ENCODE measurements at regions not wholly inside any gene's neighbourhood (a gene's known extent, or its start where the extent isn't known, plus 50 kb on each side); places are given as distances from the start of the nearest gene placed in this dataset.

DNA sequence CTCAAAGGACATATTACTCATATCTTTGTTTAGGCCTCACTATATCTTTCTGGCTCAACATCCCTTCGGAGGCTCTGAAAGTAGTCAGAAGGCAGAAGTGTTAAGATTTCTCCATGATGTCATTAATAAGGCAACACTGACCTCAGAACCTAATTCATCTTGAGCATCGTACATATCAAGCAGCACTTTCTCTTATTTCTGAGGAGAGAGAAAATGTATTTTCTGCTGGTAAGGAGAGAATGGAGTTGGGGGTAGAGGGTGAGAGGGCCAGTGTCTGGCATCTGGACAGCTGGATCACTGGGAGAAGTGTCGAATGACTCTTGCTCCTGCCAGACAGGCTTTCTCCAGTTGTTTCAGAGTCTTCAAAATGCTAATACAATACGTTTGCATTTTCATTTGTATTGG, 213.2 kb upstream of the PRICKLE1 start:
- intact Hi-C loops (cut with micrococcal nuclease) = no loop called here
- DNase-seq = no peak
- no peaks in the 10 kb centered on the region for H3K36me3 Mint-ChIP-seq

DNA sequence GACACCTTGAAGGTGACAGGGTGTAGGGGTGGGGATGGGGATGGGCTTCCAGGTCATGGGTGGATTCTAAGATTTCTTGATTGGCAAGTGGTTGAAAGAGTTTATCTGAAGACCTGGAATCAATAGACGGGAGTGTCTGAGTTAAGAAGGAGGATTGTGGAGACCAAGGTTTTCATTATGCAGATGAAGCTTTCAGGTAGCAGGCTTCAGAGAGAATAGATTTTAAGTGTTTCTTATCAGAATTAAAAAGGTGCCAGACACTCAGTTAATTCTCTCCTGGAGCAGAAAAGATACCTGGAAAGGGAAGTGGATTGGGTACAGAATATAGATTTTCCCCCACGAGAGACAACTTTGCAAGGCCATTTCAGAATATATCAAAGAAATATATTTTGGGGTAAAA, 211.7 kb upstream of the PRICKLE1 start:
- ChIA-PET CTCF (ENCODE audit: partially characterized antibody) (no interaction called here), POLR2A (ENCODE audit: partially characterized antibody) (no interaction called here)
- Mint-ChIP-seq H3K4me1 (no peaks in the 10 kb centered on the region), H3K36me3 (no peaks in the 10 kb centered on the region), H3K27ac (no peak overlapping the region), H3K9me3 (peaks cover 0 to 3% (median 0%) of the 10 kb centered on the region in 8 donors), H3K4me3 (no peak overlapping the region), H3K27me3 (no peaks in the 10 kb centered on the region)
- no peak for DNase-seq
- Histone ChIP-seq H3K4me1 (ENCODE audit: insufficient read depth, low read length) (no peaks in the 10 kb centered on the region), H3K27ac (ENCODE audit: low read depth, low read length) (no peak overlapping the region), H3K4me3 (ENCODE audit: low read length in 2 of 2) (no peak overlapping the region), H3K27me3 (ENCODE audit: insufficient read depth, low read length) (no peaks in the 10 kb centered on the region), H3K9me3 (ENCODE audit: control insufficient read depth in 1 of 2, low read length in 2 of 2) (no peaks in the 10 kb centered on the region), H3K36me3 (ENCODE audit: insufficient read depth, low read length) (no peaks in the 10 kb centered on the region)
- intact Hi-C loops (cut with micrococcal nuclease) = no loop called here

More for the DNA sequence above, 213.2 kb upstream of the PRICKLE1 start:
- Histone ChIP-seq H3K36me3 (ENCODE audit: insufficient read depth, low read length) (no peaks in the 10 kb centered on the region), H3K27me3 (ENCODE audit: insufficient read depth, low read length) (no peaks in the 10 kb centered on the region), H3K4me1 (ENCODE audit: insufficient read depth, low read length) (no peaks in the 10 kb centered on the region), H3K4me3 (ENCODE audit: low read length in 2 of 2) (no peak overlapping the region), H3K27ac (ENCODE audit: low read depth, low read length) (no peak overlapping the region), H3K9me3 (ENCODE audit: control insufficient read depth in 1 of 2, low read length in 2 of 2) (no peaks in the 10 kb centered on the region)
- Mint-ChIP-seq H3K4me1 (no peaks in the 10 kb centered on the region), H3K27ac (no peak overlapping the region), H3K27me3 (no peaks in the 10 kb centered on the region), H3K9me3 (peaks cover 0 to 3% (median 0%) of the 10 kb centered on the region in 8 donors), H3K4me3 (no peak overlapping the region)
- ChIA-PET POLR2A (ENCODE audit: partially characterized antibody) (no interaction called here), CTCF (ENCODE audit: partially characterized antibody) (no interaction called here)

DNA sequence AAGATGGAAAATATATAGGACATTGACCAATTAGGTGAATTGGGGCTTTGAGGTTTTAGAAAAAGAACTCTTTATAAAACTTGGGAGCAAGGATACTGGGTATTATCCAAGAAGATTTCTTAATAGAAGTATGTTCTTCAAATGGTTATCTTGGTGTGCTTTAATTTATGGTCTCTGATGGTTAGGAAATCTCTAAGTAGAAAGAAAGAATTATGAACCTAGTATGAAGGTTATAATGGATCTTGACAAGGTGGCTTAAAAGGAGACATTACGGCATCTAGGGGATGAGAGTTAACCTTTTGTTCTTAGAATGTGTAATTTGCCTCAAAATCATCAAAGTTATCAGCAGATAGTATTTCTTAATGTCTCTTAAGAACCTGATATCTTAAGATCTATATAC, 210.4 kb upstream of the PRICKLE1 start:
- CTCF ChIA-PET (ENCODE audit: partially characterized antibody) = no interaction called here
- Mint-ChIP-seq H3K4me3 (no peak overlapping the region), H3K27ac (no peak overlapping the region), H3K9me3 (peaks cover 0 to 4% (median 0%) of the 10 kb centered on the region in 8 donors), H3K36me3 (no peaks in the 10 kb centered on the region), H3K27me3 (no peaks in the 10 kb centered on the region), H3K4me1 (no peaks in the 10 kb centered on the region)
- Histone ChIP-seq H3K4me1 (ENCODE audit: insufficient read depth, low read length) (no peaks in the 10 kb centered on the region), H3K27me3 (ENCODE audit: insufficient read depth, low read length) (no peaks in the 10 kb centered on the region), H3K4me3 (ENCODE audit: low read length in 2 of 2) (no peak overlapping the region), H3K9me3 (ENCODE audit: control insufficient read depth in 1 of 2, low read length in 2 of 2) (no peaks in the 10 kb centered on the region), H3K36me3 (ENCODE audit: insufficient read depth, low read length) (no peaks in the 10 kb centered on the region), H3K27ac (ENCODE audit: low read depth, low read length) (no peak overlapping the region)
- POLR2A ChIA-PET (ENCODE audit: partially characterized antibody) = no interaction called here
- no peak for DNase-seq
- intact Hi-C loops (cut with micrococcal nuclease) = no loop called here

DNA sequence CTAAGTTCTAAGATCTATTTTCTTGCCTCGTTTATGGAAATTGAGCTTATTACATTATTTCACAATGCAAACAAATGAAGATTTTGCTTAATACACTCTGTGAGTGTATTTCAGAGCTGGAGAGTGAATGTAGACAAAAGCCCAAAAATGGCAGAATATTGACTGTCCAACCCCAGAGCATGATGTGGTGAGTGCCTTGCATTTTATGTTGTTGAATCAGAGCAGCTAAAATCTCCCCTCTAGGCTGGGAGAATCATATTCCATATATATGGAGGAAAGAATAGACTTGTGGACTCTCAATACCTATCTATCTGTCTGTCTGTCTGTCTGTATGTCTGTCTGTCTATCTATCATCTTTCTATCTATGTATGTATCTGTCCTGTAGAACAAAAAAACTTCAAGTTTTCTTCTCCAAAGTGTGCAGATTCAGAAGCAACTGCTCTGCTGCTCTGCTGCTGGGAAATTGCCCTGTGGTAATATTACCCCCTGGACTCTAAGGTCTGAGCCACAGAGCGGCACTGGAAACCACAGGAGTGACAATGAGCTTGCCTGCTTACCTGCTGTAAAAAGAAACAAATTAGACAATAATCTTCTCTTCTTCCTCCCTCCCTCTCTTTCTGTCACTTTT, 209.4 kb upstream of the PRICKLE1 start:
- no peaks in the 10 kb centered on the region for H3K4me1 ChIP-seq (ENCODE audit: insufficient read depth, low read length)
- Mint-ChIP-seq H3K4me1 (no peaks in the 10 kb centered on the region), H3K27me3 (no peaks in the 10 kb centered on the region), H3K9me3 (peaks cover 0 to 4% (median 0%) of the 10 kb centered on the region in 8 donors), H3K36me3 (no peaks in the 10 kb centered on the region), H3K4me3 (no peak overlapping the region), H3K27ac (peak overlapping the region in 1 of 7 donors; percentile 33)
- intact Hi-C loops (cut with micrococcal nuclease) = no loop called here
- no peak for DNase-seq
- CTCF ChIA-PET (ENCODE audit: partially characterized antibody) = no interaction called here
- no peak overlapping the region for H3K4me3 ChIP-seq (ENCODE audit: low read length in 2 of 2)
- H3K27me3 ChIP-seq (ENCODE audit: insufficient read depth, low read length) = no peaks in the 10 kb centered on the region
- H3K27ac ChIP-seq (ENCODE audit: low read depth, low read length) = no peak overlapping the region
- POLR2A ChIA-PET (ENCODE audit: partially characterized antibody) = no interaction called here
- H3K36me3 ChIP-seq (ENCODE audit: insufficient read depth, low read length) = no peaks in the 10 kb centered on the region
- H3K9me3 ChIP-seq (ENCODE audit: control insufficient read depth in 1 of 2, low read length in 2 of 2) = no peaks in the 10 kb centered on the region

DNA sequence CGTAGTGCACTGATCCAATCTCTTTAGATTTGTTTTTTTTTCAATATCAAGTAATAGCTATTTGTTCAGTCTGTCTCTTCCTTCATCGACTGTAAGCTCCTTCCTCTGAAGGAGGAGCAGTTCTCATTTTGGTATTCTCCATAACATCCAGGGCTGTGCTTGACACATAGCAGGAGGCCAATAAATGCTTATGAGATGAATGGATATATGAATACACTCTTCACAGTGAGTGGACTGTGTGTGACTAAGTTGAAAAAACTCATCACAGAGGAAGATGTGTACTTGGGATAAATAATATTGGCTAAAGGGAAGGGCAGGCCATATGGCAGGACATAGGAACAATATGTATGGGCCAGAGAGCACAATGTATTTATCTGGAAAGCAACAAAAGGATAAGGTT, 205.3 kb upstream of the PRICKLE1 start:
- H3K27ac Mint-ChIP-seq = no peak overlapping the region
- Histone ChIP-seq H3K4me3 (ENCODE audit: low read length in 2 of 2) (no peak overlapping the region), H3K36me3 (ENCODE audit: insufficient read depth, low read length) (no peaks in the 10 kb centered on the region), H3K9me3 (ENCODE audit: control insufficient read depth in 1 of 2, low read length in 2 of 2) (no peaks in the 10 kb centered on the region), H3K27me3 (ENCODE audit: insufficient read depth, low read length) (no peaks in the 10 kb centered on the region), H3K27ac (ENCODE audit: low read depth, low read length) (no peak overlapping the region), H3K4me1 (ENCODE audit: insufficient read depth, low read length) (no peaks in the 10 kb centered on the region)
- peaks cover 0 to 4% (median 0%) of the 10 kb centered on the region in 8 donors for H3K9me3 Mint-ChIP-seq
- H3K4me1 Mint-ChIP-seq = no peaks in the 10 kb centered on the region
- no peaks in the 10 kb centered on the region for H3K36me3 Mint-ChIP-seq
- intact Hi-C loops (cut with micrococcal nuclease) = no loop called here
- H3K27me3 Mint-ChIP-seq = no peaks in the 10 kb centered on the region
- CTCF ChIA-PET (ENCODE audit: partially characterized antibody) = no interaction called here
- no peak for DNase-seq
- POLR2A ChIA-PET (ENCODE audit: partially characterized antibody) = no interaction called here
- no peak overlapping the region for H3K4me3 Mint-ChIP-seq

DNA sequence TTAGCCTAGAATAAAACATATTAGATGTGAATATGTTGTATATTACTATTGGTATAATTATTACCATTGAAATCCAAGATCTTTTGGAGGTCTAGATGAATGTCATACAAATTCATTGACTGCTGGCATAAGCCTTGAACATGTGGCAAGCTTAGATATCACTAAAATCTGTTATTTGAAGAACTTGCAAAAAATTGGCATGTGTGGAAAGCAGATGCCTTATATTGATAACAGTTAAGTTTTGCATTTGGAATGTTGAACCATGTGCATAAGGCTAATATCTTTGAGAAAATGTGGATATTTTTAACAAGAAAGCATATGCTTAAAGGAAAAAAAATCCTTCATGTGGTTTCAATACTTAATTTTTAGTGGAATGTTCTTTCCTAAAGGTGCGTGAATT, 203.6 kb upstream of the PRICKLE1 start:
- intact Hi-C loops (cut with micrococcal nuclease) = no loop called here
- POLR2A ChIA-PET (ENCODE audit: partially characterized antibody) = no interaction called here
- H3K4me1 Mint-ChIP-seq = no peaks in the 10 kb centered on the region
- no peak for DNase-seq
- peaks cover 0 to 4% (median 0%) of the 10 kb centered on the region in 8 donors for H3K9me3 Mint-ChIP-seq
- no peaks in the 10 kb centered on the region for H3K36me3 ChIP-seq (ENCODE audit: insufficient read depth, low read length)
- no peaks in the 10 kb centered on the region for H3K9me3 ChIP-seq (ENCODE audit: control insufficient read depth in 1 of 2, low read length in 2 of 2)
- no peaks in the 10 kb centered on the region for H3K27me3 Mint-ChIP-seq
- no peak overlapping the region for H3K4me3 ChIP-seq (ENCODE audit: low read length in 2 of 2)
- no peaks in the 10 kb centered on the region for H3K4me1 ChIP-seq (ENCODE audit: insufficient read depth, low read length)
- no peaks in the 10 kb centered on the region for H3K27me3 ChIP-seq (ENCODE audit: insufficient read depth, low read length)
- no peak overlapping the region for H3K27ac Mint-ChIP-seq
- no peaks in the 10 kb centered on the region for H3K36me3 Mint-ChIP-seq
- CTCF ChIA-PET (ENCODE audit: partially characterized antibody) = no interaction called here
- H3K4me3 Mint-ChIP-seq = no peak overlapping the region
- no peak overlapping the region for H3K27ac ChIP-seq (ENCODE audit: low read depth, low read length)

DNA sequence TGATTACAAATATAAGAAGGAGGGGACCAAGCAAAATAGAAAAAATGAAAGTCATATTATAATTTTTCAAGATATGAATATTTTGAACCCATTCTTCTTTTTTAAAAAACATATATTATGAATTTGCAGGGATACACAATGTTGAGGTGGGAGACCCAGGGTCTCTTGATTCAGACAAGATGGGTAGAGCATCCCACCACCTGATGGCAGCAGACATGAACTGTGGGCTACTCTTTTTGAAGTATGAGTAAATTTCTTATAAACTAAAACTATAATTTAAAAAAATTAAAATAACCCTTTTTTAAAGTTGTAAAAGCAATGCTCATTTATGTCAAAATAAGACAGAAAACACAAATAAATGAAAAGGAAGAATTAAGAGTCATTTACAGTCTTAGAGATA, 202.7 kb upstream of the PRICKLE1 start:
- intact Hi-C loops (cut with micrococcal nuclease) = no loop called here
- CTCF ChIA-PET (ENCODE audit: partially characterized antibody) = no interaction called here

DNA sequence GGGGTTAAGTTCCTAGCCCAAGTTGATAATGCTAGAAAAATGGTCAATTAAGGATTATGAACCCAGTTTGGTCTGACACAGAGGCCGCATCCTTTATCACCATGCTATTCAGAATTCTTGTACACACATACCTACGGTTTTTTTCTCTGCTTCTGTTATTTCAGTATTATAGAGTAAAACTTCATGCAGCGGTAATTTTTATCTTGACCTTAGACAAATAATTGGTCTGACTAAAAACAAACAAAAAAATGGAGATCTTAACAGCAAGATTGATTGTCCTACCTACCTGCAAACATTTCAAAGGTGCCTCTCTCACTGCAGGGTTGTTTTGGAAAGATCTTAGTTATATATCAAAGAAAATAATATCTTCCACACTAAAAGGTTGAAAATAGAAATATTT, 201.9 kb upstream of the PRICKLE1 start:
- DNase-seq = no peak
- no peak overlapping the region for H3K27ac Mint-ChIP-seq
- H3K27ac ChIP-seq (ENCODE audit: low read depth, low read length) = no peak overlapping the region
- intact Hi-C loops (cut with micrococcal nuclease) = no loop called here
- no peaks in the 10 kb centered on the region for H3K36me3 Mint-ChIP-seq
- H3K9me3 Mint-ChIP-seq = peaks cover 0 to 5% (median 0%) of the 10 kb centered on the region in 8 donors
- POLR2A ChIA-PET (ENCODE audit: partially characterized antibody) = no interaction called here
- H3K27me3 ChIP-seq (ENCODE audit: insufficient read depth, low read length) = no peaks in the 10 kb centered on the region
- H3K4me3 ChIP-seq (ENCODE audit: low read length in 2 of 2) = no peak overlapping the region
- no peaks in the 10 kb centered on the region for H3K4me1 ChIP-seq (ENCODE audit: insufficient read depth, low read length)
- no peaks in the 10 kb centered on the region for H3K27me3 Mint-ChIP-seq
- H3K36me3 ChIP-seq (ENCODE audit: insufficient read depth, low read length) = no peaks in the 10 kb centered on the region
- CTCF ChIA-PET (ENCODE audit: partially characterized antibody) = no interaction called here
- no peaks in the 10 kb centered on the region for H3K4me1 Mint-ChIP-seq
- H3K9me3 ChIP-seq (ENCODE audit: control insufficient read depth in 1 of 2, low read length in 2 of 2) = no peaks in the 10 kb centered on the region
- no peak overlapping the region for H3K4me3 Mint-ChIP-seq

More for the DNA sequence above, 202.7 kb upstream of the PRICKLE1 start:
- Histone ChIP-seq H3K9me3 (ENCODE audit: control insufficient read depth in 1 of 2, low read length in 2 of 2) (no peaks in the 10 kb centered on the region), H3K36me3 (ENCODE audit: insufficient read depth, low read length) (no peaks in the 10 kb centered on the region), H3K27me3 (ENCODE audit: insufficient read depth, low read length) (no peaks in the 10 kb centered on the region), H3K27ac (ENCODE audit: low read depth, low read length) (no peak overlapping the region), H3K4me3 (ENCODE audit: low read length in 2 of 2) (no peak overlapping the region), H3K4me1 (ENCODE audit: insufficient read depth, low read length) (no peaks in the 10 kb centered on the region)
- Mint-ChIP-seq H3K27me3 (no peaks in the 10 kb centered on the region), H3K36me3 (no peaks in the 10 kb centered on the region), H3K4me3 (no peak overlapping the region), H3K4me1 (no peaks in the 10 kb centered on the region), H3K9me3 (peaks cover 0 to 4% (median 0%) of the 10 kb centered on the region in 8 donors), H3K27ac (no peak overlapping the region)
- no peak for DNase-seq
- POLR2A ChIA-PET (ENCODE audit: partially characterized antibody) = no interaction called here

All from CD4-positive, alpha-beta memory T cell (primary cell).